HG03354 (cell line): ENCODE measurements at regions not wholly inside any gene's neighbourhood (a gene's known extent, or its start where the extent isn't known, plus 50 kb on each side); places are given as distances from the start of the nearest gene placed in this dataset.
A peak's percentile ranks its signal among the peaks of the same experiment; 100 is the strongest.

Source experiments
- ATAC-seq: cut with Tn5 transposase; IDR thresholded peaks from one replicate; pipeline ENCODE4 v1.9.1; 2021; ENCODE audit warnings: mild to moderate bottlenecking; ENCODE audit not compliant: unreplicated experiment, poor library complexity, severe bottlenecking

GRCh38 chr9:89992326-89993198 lies 387.8 kb downstream of the GADD45G start:
- no peak for ATAC-seq

DNA sequence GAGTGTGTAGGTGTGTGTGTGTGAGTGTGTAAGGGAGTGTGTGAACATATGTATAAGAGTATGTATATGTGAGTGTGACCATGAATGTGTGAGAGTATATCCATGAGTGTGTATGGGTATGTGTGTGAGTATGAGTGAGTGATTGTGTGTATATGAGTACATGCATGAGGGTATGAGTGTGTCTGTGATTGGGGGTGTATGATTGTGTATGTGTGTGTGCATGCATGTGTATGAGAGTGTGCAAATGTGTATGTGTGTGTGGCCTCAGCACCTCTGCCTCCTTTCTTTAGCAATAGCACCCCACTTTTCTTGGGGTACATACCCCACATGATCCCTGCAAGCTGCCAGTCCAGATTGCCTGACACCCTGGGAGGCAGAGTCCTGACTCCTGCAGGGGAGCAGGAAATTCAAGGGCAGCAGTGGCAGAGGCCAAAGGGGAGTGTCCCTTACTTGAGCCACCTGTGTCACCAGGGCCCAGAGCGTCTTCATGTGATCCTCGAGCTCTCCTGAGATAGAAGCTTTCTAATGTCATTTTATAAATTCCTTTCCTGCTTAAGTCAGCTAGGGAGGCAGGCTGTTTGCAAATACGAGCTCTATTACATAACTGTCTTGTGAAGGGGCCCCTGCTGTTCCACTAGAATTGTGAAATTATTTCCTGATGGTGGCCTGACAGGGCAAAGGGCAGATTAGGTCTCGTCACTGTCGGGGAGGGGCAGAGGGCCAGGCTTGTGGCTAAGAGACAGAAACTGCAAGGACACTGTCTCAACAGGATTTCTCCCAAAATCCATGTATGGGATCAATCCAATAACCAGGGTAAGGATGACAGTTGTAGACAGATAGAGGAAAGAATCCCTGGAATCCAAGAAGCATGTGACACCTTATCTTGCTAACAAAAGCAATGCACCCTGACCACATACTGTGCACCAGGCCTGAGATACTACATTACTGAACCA lies 389.1 kb downstream of the GADD45G start:
- no peak for ATAC-seq

DNA sequence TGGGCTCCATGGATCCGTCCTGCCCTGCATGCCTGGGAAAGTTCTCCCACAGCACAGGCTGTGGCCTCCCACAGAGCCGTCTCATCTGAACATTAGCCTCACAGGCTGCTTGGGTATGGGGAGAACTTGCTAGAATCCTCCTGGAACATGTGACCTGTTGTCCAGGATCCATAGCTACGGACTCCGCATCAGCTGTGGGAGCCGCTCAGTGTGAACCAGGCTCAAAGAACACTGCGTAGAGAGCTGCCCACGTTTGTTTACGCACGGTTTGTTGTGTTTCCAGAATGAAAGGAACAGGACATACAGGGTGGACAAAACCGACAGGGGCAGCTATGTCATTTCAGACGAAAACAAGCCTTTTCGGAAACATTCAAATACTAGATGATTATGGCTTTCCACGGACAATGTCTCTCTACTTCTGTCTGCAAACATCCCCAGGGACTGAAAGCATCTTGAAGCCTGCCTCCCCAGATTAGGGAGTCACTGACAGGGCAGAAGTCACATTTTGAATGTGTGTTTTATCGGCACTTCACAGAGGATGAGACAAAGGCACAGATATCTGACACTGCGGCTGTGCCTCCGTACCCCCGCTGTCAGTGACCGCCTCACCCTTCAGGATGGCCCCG lies 390.3 kb downstream of the GADD45G start:
- ATAC-seq, result no peak

- no peak for ATAC-seq
Measured at GRCh38 chr9:89996116-89996515, 391.3 kb downstream of the GADD45G start.

- ATAC-seq, result no peak
Measured at GRCh38 chr9:89996773-89997172, 392.0 kb downstream of the GADD45G start.

DNA sequence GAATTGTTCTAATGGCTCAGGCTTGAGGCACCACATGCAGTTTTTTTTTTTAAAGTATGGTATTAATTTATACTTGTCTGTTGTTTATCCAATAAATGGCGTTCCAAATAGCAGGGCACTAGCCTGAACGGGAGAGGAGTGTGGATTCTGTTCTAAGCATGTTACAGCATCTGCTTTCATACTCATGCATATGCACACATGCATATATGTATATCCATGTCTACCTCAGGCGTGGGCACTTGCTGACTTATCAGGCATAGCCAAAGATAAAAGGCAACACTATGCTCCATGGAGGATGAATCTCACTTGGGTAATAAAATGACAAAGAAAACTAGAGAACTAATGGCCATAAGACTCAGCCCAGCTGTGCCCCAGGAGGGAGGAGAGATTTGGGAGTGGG lies 393.8 kb downstream of the GADD45G start:
- no peak for ATAC-seq

DNA sequence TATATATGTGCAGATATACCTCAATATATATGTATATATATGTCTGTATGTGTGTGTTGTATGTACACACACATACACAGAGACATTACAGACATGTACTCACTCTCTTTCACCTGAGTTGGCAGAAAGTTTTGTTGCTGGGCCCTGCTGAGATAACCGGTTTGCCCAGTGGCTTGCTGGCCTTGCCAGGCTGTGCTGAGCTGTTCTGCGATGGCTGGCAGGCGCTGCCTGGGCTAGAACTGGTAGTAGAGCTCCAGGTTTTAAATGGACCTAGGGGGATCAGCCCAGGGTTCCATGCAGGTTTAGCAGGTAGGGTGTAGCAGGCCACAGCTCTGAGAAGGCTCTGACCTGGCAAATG lies 394.3 kb downstream of the GADD45G start:
- no peak for ATAC-seq

DNA sequence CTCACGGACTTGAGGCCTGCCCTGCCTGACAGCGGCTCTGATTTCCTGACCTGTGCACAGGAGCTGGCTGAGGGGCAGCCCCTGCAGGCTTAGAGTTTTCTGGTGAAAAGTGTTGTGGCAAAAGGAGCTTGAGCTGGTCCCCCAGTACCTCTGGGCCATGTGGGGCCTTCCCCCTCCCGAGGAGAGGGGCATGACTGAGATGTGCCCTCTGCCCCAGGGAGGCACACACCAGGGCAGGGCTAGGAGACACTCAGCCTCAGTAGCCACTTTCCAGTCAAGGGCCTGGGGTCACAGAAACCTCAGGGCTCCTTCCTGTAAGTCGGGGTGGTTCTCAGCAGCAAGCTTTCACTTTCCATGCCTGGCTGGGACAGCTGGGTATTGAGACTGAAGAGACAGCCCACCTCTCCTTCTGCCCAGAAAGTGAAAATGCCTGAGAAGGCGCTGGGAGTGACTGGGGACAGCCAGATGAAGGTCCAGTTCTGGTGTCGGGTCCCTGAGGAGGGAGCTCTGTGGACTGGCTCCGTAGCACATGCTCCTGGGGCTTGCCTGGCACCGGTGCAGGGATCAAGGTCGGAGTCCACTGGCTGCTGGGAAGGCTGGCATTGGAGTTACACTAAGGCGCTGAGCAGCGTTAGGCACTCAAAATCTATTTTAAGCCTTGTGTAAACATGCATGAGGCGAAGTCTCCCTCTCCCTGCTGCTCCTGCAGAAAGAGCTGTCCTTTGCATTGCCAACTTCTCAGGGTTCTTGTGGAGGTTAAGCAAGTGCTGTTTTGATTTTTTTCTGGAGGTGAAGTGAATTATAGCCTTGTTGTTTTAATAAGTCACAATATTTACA lies 394.9 kb downstream of the GADD45G start:
- ATAC-seq, result peak; percentile 96

DNA sequence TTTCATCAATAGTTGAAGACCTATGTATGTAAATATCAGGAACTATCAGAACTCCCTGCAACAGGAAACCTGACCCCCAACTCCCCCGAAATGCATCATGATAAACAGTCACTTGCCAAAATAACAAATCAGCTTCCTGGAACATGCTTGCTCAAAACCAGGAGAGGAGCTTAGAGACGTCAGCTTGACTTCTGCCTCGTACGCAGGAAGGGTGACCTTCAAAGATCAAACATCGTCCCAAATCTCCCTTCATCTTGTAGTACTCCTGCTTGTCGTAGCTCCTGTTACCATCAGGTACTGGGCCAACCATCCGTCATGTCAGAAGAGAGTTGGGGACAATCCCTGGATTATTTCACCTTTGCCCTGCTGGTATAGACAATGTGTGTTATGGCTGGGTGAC lies 396.1 kb downstream of the GADD45G start:
- no peak for ATAC-seq

DNA sequence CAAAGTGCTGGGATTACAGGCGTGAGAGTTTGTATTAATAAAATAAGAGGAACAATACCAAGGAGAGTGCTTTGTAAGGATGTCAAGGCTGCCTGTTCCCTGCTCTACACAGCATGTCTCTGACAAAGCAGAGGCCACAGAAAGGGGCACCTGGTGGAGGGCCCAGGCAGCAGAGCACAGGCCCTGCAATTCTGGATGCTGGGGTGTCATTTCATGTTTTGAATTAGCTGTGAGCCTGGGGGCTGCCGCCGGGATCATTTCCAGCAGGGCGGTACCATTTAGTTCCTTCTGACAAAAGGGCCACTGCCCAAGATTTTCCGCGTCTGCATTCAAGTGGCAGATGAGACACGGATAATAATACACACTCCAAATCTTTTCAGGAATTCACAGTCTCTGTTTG lies 396.9 kb downstream of the GADD45G start:
- no peak for ATAC-seq

- no peak for ATAC-seq
Measured at GRCh38 chr9:90002397-90003271, 397.8 kb downstream of the GADD45G start.

DNA sequence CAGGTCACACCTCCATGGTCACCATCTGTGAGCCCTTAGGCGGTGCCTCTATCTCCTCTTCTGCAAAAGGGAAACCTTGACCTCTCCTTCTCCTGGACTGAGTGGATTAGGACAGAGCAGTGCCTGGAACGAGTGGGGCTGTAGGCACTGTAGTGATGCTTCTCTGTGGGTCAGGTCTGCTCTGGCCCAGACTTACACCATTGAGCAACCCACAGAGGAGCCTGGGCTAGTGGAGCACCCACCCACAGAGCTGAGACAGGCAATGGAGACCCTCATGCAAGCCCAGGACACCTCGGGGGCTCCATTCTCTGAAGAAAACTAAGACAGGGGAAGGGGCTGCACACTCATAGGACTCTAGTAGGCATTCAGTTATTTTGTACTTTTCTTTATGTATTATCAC lies 400.6 kb downstream of the GADD45G start:
- no peak for ATAC-seq

- no peak for ATAC-seq
Measured at GRCh38 chr9:90007516-90008440, 403.0 kb downstream of the GADD45G start.

GRCh38 chr9:90009447-90009846 lies 404.6 kb downstream of the GADD45G start:
- ATAC-seq, result no peak

- no peak for ATAC-seq
Measured at GRCh38 chr9:90010793-90011192, 406.0 kb downstream of the GADD45G start.

DNA sequence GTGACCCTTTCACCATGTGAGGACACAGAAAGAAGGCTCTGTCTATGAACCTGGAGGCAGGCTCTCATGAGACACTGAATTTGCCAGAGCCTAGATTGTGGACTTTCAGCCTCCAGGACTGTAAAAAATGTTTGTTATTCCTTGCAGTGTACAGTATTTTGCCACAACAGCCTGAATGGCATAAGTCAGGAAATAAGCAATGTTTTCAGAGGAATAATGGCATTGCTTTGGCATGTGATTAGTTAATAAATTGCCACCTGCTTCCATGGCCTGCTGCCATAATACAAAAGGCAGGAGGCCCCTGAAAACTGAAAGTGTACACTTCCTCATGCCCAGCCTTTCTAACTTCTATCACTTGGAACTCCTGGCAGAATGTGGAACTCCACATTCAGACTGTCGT lies 408.1 kb downstream of the GADD45G start:
- ATAC-seq, result no peak

DNA sequence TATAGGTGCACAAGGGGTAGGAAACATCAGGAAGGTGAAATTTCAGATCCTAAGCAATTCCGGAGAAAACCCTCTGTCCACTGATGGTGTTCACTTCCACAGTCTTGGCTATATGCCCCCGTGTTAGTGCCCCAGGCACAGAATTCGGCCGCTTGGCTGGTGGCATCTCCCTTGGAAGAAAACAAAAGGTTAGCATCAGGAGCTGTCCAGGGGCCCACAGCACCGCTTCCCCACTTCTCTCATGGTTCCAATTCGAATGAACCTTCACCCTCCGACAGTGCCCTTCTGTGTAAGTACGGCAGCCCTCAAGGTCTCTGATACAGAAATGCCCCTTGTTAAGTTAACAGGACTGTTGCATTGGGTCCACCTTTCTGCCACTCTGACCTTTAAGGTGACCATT lies 409.0 kb downstream of the GADD45G start:
- ATAC-seq, result no peak

DNA sequence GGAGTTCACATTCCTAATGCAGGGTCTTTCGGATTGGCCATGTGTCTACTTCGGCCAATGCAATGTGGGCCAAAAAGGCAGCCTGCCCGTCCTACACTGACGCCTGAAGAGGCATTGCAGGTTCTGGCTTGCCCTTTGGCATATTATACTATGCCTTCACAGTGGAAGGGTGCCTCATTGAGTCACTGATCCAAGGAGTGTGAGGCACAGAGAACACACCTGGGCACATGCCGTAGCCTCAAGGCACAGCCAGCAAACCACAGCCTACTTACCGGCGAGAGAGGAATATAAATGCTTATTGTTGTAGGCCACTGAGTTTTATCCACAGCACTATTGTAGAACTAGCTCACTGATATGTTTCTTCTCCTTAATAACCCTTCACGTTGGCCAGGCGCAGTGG lies 409.6 kb downstream of the GADD45G start:
- ATAC-seq, result no peak
